ENCODE measurements at regions not wholly inside any gene's neighbourhood (a gene's known extent, or its start where the extent isn't known, plus 50 kb on each side); places are given as distances from the start of the nearest gene placed in this dataset.

- peak overlapping the region; percentile 67 to 85 for H3K27ac ChIP-seq (ENCODE audit: low read depth in 2 of 2, low read length in 2 of 2)
- no peaks in the 10 kb centered on the region for H3K27me3 ChIP-seq (ENCODE audit: control insufficient read depth in 2 of 2, insufficient read depth in 2 of 2, low read length in 2 of 2)
- H3K4me1 ChIP-seq (ENCODE audit: control insufficient read depth in 2 of 2, insufficient read depth in 2 of 2, low read length in 2 of 2), result peaks cover 9 to 12% of the 10 kb centered on the region in 2 donors
- no peak overlapping the region for H3K9ac ChIP-seq (ENCODE audit: low read depth in 1 of 2, low read length in 2 of 2)
- H3K9me3 ChIP-seq (ENCODE audit: control insufficient read depth in 2 of 2, low read length in 2 of 2), result no peaks in the 10 kb centered on the region
- H3K4me3 ChIP-seq (ENCODE audit: low read length in 2 of 2), result no peak overlapping the region
- no peaks in the 10 kb centered on the region for H3K36me3 ChIP-seq (ENCODE audit: control insufficient read depth in 2 of 2, insufficient read depth in 2 of 2, low read length in 2 of 2)
Measured at GRCh38 chr3:153097213-153097612, 64.8 kb upstream of the RAP2B start.

DNA sequence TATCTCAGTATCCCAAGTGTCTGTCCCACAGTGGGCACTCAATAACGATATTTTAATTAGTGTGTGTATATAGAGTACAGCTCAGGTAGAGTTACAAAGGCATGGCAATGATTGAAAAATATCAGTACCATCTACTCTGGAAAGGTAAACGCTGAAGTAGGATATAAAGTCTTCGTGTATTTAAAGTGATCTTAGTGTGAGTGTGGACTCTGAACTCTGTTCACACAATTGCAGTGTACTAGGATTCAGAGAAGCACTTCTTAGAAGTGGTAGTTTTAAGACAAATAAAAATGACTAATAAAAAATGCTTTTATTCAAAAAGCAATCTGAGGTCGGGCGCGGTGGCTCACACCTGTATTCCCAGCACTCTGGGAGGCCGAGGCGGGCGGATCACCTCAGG is 62.9 kb upstream of the RAP2B start:
- Histone ChIP-seq H3K9me3 (ENCODE audit: control insufficient read depth in 2 of 2, low read length in 2 of 2) (no peaks in the 10 kb centered on the region), H3K9ac (ENCODE audit: low read depth in 1 of 2, low read length in 2 of 2) (no peak overlapping the region), H3K4me3 (ENCODE audit: low read length in 2 of 2) (no peak overlapping the region), H3K27me3 (ENCODE audit: control insufficient read depth in 2 of 2, insufficient read depth in 2 of 2, low read length in 2 of 2) (no peaks in the 10 kb centered on the region), H3K27ac (ENCODE audit: low read depth in 2 of 2, low read length in 2 of 2) (peak overlapping the region; percentile 60 to 63), H3K36me3 (ENCODE audit: control insufficient read depth in 2 of 2, insufficient read depth in 2 of 2, low read length in 2 of 2) (no peaks in the 10 kb centered on the region), H3K4me1 (ENCODE audit: control insufficient read depth in 2 of 2, insufficient read depth in 2 of 2, low read length in 2 of 2) (peaks cover 9 to 12% of the 10 kb centered on the region in 2 donors)

GRCh38 chr3:153103406-153103945 is 58.5 kb upstream of the RAP2B start:
- H3K27ac ChIP-seq (ENCODE audit: low read depth in 2 of 2, low read length in 2 of 2), result no peak overlapping the region
- H3K4me1 ChIP-seq (ENCODE audit: control insufficient read depth in 2 of 2, insufficient read depth in 2 of 2, low read length in 2 of 2), result peaks cover 0 to 3% of the 10 kb centered on the region in 2 donors
- H3K27me3 ChIP-seq (ENCODE audit: control insufficient read depth in 2 of 2, insufficient read depth in 2 of 2, low read length in 2 of 2), result no peaks in the 10 kb centered on the region
- no peaks in the 10 kb centered on the region for H3K36me3 ChIP-seq (ENCODE audit: control insufficient read depth in 2 of 2, insufficient read depth in 2 of 2, low read length in 2 of 2)
- no peak overlapping the region for H3K4me3 ChIP-seq (ENCODE audit: low read length in 2 of 2)
- H3K9me3 ChIP-seq (ENCODE audit: control insufficient read depth in 2 of 2, low read length in 2 of 2), result no peaks in the 10 kb centered on the region
- H3K9ac ChIP-seq (ENCODE audit: low read depth in 1 of 2, low read length in 2 of 2), result no peak overlapping the region

DNA sequence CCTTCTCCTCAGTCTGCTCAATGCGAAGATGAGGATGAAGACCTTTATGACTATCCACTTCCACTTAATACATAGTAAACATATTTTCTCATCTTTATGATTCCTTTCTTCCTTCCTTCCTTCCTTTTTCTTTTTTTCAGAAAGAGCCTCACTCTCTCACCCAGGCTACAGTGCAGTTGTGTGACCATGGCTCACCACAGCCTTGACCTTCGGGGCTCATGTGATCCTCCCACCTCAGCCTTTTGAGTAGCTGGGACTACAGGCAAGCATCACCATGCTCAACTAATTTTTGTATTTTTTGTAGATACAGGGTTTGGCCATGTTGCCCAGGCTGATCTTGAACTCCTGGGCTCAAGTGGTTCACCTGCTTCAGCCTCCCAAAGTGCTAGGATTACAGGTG is 52.0 kb upstream of the RAP2B start:
- H3K4me1 ChIP-seq (ENCODE audit: control insufficient read depth in 2 of 2, insufficient read depth in 2 of 2, low read length in 2 of 2), result no peaks in the 10 kb centered on the region
- no peaks in the 10 kb centered on the region for H3K27me3 ChIP-seq (ENCODE audit: control insufficient read depth in 2 of 2, insufficient read depth in 2 of 2, low read length in 2 of 2)
- no peaks in the 10 kb centered on the region for H3K9me3 ChIP-seq (ENCODE audit: control insufficient read depth in 2 of 2, low read length in 2 of 2)
- no peak overlapping the region for H3K27ac ChIP-seq (ENCODE audit: low read depth in 2 of 2, low read length in 2 of 2)
- no peak overlapping the region for H3K9ac ChIP-seq (ENCODE audit: low read depth in 1 of 2, low read length in 2 of 2)
- no peaks in the 10 kb centered on the region for H3K36me3 ChIP-seq (ENCODE audit: control insufficient read depth in 2 of 2, insufficient read depth in 2 of 2, low read length in 2 of 2)
- H3K4me3 ChIP-seq (ENCODE audit: low read length in 2 of 2), result no peak overlapping the region

DNA sequence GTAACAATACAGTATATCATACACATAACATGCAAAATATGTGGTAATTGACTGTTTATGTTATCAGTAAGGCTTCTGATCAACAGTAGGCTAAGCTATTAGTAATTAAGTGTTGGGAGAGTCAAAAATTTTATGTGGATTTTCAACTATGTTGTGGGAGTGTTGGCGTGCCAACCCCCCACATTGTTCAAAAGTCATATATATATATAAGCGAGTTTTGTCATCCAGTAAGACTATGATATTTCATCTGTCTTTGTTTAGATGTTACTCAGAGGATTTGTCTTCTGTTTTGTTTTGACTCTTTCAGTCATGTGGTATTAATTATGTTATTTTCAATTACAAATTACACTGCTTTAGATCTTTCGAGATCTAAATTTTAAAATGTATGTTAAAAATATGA is 51.0 kb upstream of the RAP2B start:
- Histone ChIP-seq H3K27ac (ENCODE audit: low read depth in 2 of 2, low read length in 2 of 2) (no peak overlapping the region), H3K36me3 (ENCODE audit: control insufficient read depth in 2 of 2, insufficient read depth in 2 of 2, low read length in 2 of 2) (no peaks in the 10 kb centered on the region), H3K9me3 (ENCODE audit: control insufficient read depth in 2 of 2, low read length in 2 of 2) (no peaks in the 10 kb centered on the region), H3K4me1 (ENCODE audit: control insufficient read depth in 2 of 2, insufficient read depth in 2 of 2, low read length in 2 of 2) (no peaks in the 10 kb centered on the region), H3K9ac (ENCODE audit: low read depth in 1 of 2, low read length in 2 of 2) (no peak overlapping the region), H3K27me3 (ENCODE audit: control insufficient read depth in 2 of 2, insufficient read depth in 2 of 2, low read length in 2 of 2) (no peaks in the 10 kb centered on the region), H3K4me3 (ENCODE audit: low read length in 2 of 2) (no peak overlapping the region)

All from mucosa of rectum (tissue), 2 donors.